Liver (tissue), 3 donors: ENCODE measurements at regions not wholly inside any gene's neighbourhood (a gene's known extent, or its start where the extent isn't known, plus 50 kb on each side); places are given as distances from the start of the nearest gene placed in this dataset.

Source experiments
- MAX ChIP-seq: IDR thresholded peaks from 2 replicates; pipeline ENCODE4 v1.6.1; 2016; ENCODE audit warnings: antibody characterized with exemption
- RAD21 ChIP-seq, 2 donors: IDR thresholded peaks; 2 replicates each; pipeline ENCODE4 v1.6.1; 2016; ENCODE audit warnings: antibody characterized with exemption in 2 of 2, mild to moderate bottlenecking in 2 of 2
- TAF1 ChIP-seq: conservative IDR thresholded peaks from 2 replicates; pipeline ENCODE4 v1.6.1; 2016; ENCODE audit warnings: antibody characterized with exemption, mild to moderate bottlenecking
- TF ChIP-seq, protein P1 (sequence below): fragments of 150-350 bp; IDR thresholded peaks from 2 replicates; pipeline ENCODE4 v1.5.1; 2017; ENCODE audit warnings: improper control_type of control experiment, low read depth, low read length; ENCODE audit not compliant: missing input control
- TF ChIP-seq, protein P2 (sequence below): IDR thresholded peaks from 2 replicates; pipeline ENCODE4 v1.6.1; 2016; ENCODE audit warnings: antibody characterized with exemption, mild to moderate bottlenecking
- TF ChIP-seq, protein P3 (sequence below): IDR thresholded peaks from 2 replicates; pipeline ENCODE4 v1.6.1; 2016; ENCODE audit warnings: antibody characterized with exemption
- donor health status: healthy.
- donor health status: healthy.

DNA sequence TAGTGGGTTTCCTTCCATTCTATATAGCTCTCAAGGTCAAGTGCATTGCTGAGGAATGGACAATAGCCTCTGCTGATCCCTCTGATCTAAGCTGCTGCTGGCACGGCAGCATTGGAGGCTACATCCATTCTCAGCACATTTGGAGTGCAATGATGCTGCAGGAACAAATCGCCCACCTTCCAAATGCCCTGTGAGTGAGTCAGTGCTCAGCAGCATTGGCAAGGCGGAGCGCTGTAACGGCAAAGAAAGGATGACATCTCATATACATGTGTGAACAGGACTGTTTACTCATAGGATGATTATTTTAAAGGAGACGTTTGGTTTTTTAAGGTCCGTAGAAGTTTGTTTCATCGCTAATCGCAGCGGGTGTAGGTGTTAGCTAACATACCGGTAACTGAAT is 408.7 kb downstream of the ARHGEF28 start:
- TF ChIP-seq, protein P1, sequence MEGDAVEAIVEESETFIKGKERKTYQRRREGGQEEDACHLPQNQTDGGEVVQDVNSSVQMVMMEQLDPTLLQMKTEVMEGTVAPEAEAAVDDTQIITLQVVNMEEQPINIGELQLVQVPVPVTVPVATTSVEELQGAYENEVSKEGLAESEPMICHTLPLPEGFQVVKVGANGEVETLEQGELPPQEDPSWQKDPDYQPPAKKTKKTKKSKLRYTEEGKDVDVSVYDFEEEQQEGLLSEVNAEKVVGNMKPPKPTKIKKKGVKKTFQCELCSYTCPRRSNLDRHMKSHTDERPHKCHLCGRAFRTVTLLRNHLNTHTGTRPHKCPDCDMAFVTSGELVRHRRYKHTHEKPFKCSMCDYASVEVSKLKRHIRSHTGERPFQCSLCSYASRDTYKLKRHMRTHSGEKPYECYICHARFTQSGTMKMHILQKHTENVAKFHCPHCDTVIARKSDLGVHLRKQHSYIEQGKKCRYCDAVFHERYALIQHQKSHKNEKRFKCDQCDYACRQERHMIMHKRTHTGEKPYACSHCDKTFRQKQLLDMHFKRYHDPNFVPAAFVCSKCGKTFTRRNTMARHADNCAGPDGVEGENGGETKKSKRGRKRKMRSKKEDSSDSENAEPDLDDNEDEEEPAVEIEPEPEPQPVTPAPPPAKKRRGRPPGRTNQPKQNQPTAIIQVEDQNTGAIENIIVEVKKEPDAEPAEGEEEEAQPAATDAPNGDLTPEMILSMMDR = no peak
- TF ChIP-seq TAF1 = no peak
- TF ChIP-seq, protein P2, sequence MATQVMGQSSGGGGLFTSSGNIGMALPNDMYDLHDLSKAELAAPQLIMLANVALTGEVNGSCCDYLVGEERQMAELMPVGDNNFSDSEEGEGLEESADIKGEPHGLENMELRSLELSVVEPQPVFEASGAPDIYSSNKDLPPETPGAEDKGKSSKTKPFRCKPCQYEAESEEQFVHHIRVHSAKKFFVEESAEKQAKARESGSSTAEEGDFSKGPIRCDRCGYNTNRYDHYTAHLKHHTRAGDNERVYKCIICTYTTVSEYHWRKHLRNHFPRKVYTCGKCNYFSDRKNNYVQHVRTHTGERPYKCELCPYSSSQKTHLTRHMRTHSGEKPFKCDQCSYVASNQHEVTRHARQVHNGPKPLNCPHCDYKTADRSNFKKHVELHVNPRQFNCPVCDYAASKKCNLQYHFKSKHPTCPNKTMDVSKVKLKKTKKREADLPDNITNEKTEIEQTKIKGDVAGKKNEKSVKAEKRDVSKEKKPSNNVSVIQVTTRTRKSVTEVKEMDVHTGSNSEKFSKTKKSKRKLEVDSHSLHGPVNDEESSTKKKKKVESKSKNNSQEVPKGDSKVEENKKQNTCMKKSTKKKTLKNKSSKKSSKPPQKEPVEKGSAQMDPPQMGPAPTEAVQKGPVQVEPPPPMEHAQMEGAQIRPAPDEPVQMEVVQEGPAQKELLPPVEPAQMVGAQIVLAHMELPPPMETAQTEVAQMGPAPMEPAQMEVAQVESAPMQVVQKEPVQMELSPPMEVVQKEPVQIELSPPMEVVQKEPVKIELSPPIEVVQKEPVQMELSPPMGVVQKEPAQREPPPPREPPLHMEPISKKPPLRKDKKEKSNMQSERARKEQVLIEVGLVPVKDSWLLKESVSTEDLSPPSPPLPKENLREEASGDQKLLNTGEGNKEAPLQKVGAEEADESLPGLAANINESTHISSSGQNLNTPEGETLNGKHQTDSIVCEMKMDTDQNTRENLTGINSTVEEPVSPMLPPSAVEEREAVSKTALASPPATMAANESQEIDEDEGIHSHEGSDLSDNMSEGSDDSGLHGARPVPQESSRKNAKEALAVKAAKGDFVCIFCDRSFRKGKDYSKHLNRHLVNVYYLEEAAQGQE = no peak
- TF ChIP-seq, protein P3, sequence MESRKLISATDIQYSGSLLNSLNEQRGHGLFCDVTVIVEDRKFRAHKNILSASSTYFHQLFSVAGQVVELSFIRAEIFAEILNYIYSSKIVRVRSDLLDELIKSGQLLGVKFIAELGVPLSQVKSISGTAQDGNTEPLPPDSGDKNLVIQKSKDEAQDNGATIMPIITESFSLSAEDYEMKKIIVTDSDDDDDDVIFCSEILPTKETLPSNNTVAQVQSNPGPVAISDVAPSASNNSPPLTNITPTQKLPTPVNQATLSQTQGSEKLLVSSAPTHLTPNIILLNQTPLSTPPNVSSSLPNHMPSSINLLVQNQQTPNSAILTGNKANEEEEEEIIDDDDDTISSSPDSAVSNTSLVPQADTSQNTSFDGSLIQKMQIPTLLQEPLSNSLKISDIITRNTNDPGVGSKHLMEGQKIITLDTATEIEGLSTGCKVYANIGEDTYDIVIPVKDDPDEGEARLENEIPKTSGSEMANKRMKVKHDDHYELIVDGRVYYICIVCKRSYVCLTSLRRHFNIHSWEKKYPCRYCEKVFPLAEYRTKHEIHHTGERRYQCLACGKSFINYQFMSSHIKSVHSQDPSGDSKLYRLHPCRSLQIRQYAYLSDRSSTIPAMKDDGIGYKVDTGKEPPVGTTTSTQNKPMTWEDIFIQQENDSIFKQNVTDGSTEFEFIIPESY = no peak
- no peak for TF ChIP-seq MAX
- TF ChIP-seq RAD21 (IDR thresholded peaks at IDR 0.05) = no peak
